A204.1 (cell line): ENCODE measurements at regions not wholly inside any gene's neighbourhood (a gene's known extent, or its start where the extent isn't known, plus 50 kb on each side); places are given as distances from the start of the nearest gene placed in this dataset.

ENCODE experiments used
- FAIRE-seq: peaks from 2 replicates; lab custom pipeline; 2012; peaks lifted over from hg19 to GRCh38; lab: Jason Lieb, UNC

- no peak for FAIRE-seq
Observed at GRCh38 chr2:53445383-53446070, 322.1 kb upstream of the CHAC2 start.

GRCh38 chr2:53442783-53443182 is 324.8 kb upstream of the CHAC2 start:
- no peak for FAIRE-seq

DNA sequence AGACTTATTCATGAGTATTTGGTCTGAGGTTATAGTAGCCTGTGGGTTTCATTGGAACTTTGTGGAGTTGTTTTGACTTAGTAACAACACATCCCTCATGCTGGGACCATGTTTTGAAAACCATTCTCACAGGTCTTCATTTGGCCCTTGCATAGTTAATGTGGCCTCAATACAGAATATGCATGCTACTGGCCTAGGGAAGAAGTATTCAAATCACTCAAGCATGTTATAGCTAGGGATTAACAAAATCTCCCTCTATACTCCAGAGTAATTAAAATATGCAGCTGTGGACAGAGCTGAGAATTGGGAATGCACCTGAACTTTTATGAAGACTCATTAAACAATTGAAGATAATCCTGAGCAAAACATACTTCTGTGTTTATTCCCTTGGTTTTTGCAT is 325.5 kb upstream of the CHAC2 start:
- no peak for FAIRE-seq

DNA sequence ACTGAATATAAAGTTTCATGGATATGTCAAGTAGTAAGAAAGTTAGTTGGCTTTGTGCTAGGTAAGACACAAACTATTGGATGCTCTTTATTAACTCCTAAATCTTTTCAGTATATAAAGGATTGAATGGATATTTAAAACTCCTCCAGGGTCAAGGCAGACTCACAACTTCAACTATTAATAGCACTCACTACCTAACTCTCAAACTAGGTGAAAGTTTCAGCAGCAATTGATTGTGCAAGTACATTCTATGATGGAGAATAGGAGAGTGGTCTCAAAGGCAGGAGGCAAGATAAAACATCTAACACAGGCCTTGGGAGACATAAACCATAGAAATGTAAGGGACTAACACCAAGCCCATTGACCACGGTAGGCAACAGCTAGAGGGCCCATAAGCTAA is 328.9 kb upstream of the CHAC2 start:
- FAIRE-seq = no peak

DNA sequence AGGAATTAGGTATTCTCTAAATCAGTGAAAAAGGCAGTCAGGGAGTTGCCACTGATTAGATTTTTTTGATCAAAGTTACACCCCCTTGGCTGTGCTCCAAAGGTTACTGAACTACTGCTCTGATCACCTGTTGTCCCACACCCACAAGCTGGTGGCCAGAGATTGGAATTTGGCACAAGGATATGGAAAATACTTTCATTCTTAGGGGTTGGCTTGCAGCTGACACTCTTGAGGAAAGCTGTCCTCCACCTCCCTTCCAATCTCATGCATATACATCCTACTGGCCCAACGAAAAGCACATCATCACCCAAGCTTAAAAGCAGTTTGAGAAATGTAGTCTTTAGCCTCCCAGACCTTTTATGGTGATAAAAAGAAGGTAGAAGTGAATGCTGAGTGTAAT is 329.5 kb upstream of the CHAC2 start:
- FAIRE-seq = no peak

- no peak for FAIRE-seq
Observed at GRCh38 chr2:53437371-53437770, 330.2 kb upstream of the CHAC2 start.

DNA sequence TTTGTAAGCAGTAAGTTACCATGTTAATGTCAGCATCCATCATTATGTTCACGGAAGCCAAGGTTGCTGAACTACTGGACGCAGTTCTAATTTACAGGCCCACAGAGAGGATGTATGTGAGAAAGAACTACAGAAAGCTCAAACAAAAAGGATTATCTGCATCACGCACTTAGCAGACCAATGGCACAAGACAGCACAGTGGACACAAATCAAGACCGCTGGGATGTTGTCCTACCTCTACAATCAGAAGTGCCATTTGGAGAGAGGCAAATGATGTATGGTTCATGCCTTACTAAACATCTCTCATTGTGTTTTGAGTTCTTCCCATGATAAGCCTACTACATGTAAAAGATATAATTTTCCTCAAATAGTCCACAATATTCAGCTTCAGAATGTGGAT is 330.7 kb upstream of the CHAC2 start:
- no peak for FAIRE-seq

- no peak for FAIRE-seq
Observed at GRCh38 chr2:53435610-53436009, 332.0 kb upstream of the CHAC2 start.

GRCh38 chr2:53434466-53434865 is 333.1 kb upstream of the CHAC2 start:
- FAIRE-seq = no peak

GRCh38 chr2:53432936-53433335 is 334.7 kb upstream of the CHAC2 start:
- FAIRE-seq = no peak

DNA sequence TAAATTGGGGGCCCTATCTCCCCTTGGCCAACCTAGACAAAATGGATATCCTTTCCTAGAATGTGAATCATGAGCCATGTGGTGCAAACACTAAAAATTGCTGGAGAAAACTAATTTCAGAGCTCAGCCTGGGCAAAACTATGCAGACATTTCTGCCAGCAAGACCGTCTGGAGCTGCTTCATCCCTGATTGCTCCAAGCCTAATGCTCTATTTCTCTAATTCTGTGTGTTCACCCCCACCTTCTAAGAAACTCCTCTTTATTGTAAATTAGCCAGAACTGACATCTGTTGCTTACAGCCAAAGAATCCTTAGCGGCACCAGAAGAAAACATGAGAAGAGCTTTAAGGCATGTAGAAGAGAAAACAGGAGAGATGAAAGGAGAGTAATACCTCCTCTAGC is 337.7 kb upstream of the CHAC2 start:
- FAIRE-seq = no peak

DNA sequence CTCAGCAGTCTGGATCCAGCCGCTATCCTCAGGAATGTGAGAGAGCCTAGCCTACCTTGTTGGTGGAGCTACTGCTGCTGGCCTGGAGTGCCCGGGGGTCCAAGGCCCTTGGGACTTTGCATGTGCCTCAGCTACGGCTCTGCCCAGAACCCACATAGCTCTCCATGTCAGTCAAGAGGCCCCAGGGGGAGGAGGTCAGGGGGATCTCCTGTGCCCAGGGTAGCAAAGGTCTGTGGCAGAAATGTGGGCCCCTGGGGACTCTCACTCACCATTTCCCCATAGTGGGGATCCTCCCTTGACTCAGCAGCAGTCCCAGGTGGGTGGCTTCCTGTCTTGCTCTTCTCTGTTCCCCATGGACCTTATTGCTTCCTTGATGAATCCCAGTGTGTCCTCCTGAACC is 342.7 kb upstream of the CHAC2 start:
- FAIRE-seq = no peak

DNA sequence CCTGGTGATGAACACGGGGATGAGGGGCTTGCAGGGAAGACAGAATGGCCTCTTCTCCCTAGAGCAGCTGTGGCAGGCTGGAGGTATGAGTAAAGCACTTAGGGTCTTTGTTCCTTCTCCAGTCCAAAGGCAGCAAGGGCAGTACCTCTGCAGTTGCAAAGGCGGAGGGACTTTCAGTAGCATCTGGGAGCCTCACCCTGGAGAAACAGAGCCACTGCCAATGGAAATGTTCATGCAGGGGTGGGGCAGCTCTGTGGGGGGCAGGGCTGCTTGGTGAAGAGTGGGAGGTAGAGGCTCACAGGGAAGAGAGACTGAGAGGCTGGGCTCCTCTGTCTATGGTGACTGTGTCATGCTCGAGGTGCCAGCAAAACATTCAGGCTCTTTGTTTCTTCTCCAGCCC is 344.1 kb upstream of the CHAC2 start:
- no peak for FAIRE-seq

DNA sequence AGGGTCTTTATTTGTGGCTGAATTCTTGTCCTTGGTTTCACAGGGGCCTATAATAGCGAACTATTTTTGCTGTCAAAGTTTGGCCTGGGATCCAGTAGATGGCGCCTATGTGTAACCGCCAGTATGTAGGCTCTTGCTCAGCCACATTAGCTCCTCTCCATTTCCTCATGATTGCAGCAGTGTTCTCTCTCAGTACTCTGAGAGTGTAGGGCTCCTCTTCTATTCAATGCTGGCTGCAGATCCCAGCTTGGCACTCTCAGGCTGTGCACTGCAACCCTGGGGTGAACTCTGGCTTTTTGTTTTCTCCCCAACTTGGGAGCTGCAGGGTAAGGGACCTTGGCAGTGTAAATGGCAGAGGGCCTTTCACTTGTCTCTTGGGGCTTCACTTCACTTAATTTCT is 344.6 kb upstream of the CHAC2 start:
- FAIRE-seq = no peak

- FAIRE-seq = no peak
Observed at GRCh38 chr2:53417385-53417784, 350.2 kb upstream of the CHAC2 start.

- FAIRE-seq = no peak
Observed at GRCh38 chr2:53407363-53408080, 360.1 kb upstream of the CHAC2 start.

- FAIRE-seq = no peak
Observed at GRCh38 chr2:53403792-53404413, 363.7 kb upstream of the CHAC2 start.

- no peak for FAIRE-seq
Observed at GRCh38 chr2:53397085-53397484, 370.5 kb upstream of the CHAC2 start.

GRCh38 chr2:53381271-53381670 is 386.3 kb upstream of the CHAC2 start:
- FAIRE-seq = no peak

GRCh38 chr2:53379547-53379946 is 388.1 kb upstream of the CHAC2 start:
- FAIRE-seq = no peak

- FAIRE-seq = no peak
Observed at GRCh38 chr2:53378791-53379190, 388.8 kb upstream of the CHAC2 start.

- FAIRE-seq = no peak
Observed at GRCh38 chr2:53373126-53373525, 394.5 kb upstream of the CHAC2 start.

GRCh38 chr2:53366543-53366942 is 401.1 kb upstream of the CHAC2 start:
- no peak for FAIRE-seq

DNA sequence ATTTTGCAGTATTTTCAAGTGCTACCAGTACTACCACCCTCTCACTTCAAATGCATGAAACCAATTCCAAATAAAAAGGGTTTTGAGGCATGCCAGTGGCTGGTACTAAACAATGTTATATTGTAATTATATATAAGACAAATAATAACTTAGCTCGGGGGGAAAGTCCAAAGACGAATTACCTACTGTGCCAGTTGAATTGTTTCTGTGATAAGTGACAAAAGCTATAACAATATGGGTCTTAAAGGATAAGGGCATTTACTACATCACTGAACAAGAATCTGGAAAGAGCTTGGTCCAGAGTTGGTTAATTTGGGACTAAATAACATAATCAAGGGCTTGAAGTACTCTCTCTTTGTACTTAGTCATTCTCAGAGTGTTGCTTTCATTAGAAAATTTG is 404.7 kb upstream of the CHAC2 start:
- no peak for FAIRE-seq
